Ishikawa (cell line): ENCODE measurements at regions not wholly inside any gene's neighbourhood (a gene's known extent, or its start where the extent isn't known, plus 50 kb on each side); places are given as distances from the start of the nearest gene placed in this dataset.

ENCODE experiments used
- CEBPB ChIP-seq: IDR thresholded peaks from 2 replicates; pipeline ENCODE4 v1.6.1; 2012
- CREB1 ChIP-seq: IDR thresholded peaks from 2 replicates; pipeline ENCODE4 v1.6.1; 2012; ENCODE audit warnings: low read depth
- EGR1 ChIP-seq: IDR thresholded peaks from 2 replicates; pipeline ENCODE4 v1.6.1; 2012
- EP300 ChIP-seq: IDR thresholded peaks from 2 replicates; pipeline ENCODE4 v1.6.1; 2012; ENCODE audit warnings: borderline replicate concordance
- FOXM1 ChIP-seq: IDR thresholded peaks from 2 replicates; pipeline ENCODE4 v1.6.1; 2012; ENCODE audit warnings: low read depth, borderline replicate concordance
- NFIC ChIP-seq: IDR thresholded peaks from 2 replicates; pipeline ENCODE4 v1.6.1; 2012
- RAD21 ChIP-seq: IDR thresholded peaks from 2 replicates; pipeline ENCODE4 v1.6.1; 2012; ENCODE audit warnings: low read depth
- TAF1 ChIP-seq: IDR thresholded peaks from 2 replicates; pipeline ENCODE4 v1.6.1; 2012; ENCODE audit warnings: low read depth, mild to moderate bottlenecking
- TCF12 ChIP-seq: IDR thresholded peaks from 2 replicates; pipeline ENCODE4 v1.6.1; 2012; ENCODE audit warnings: low read depth
- TEAD4 ChIP-seq: IDR thresholded peaks from 2 replicates; pipeline ENCODE4 v1.6.1; 2012
- YY1 ChIP-seq: IDR thresholded peaks from 2 replicates; pipeline ENCODE4 v1.6.1; 2012; ENCODE audit warnings: low read depth
- ZBTB7A ChIP-seq: IDR thresholded peaks from 2 replicates; pipeline ENCODE4 v1.6.1; 2012; ENCODE audit warnings: low read depth
- TF ChIP-seq, protein P1 (sequence below): IDR thresholded peaks from 2 replicates; pipeline ENCODE4 v1.6.1; 2012
- TF ChIP-seq, protein P2 (sequence below): IDR thresholded peaks from 2 replicates; pipeline ENCODE4 v1.6.1; 2012
- TF ChIP-seq, protein P3 (sequence below): IDR thresholded peaks from 2 replicates; pipeline ENCODE4 v1.6.1; 2012; ENCODE audit warnings: low read depth, mild to moderate bottlenecking

GRCh38 chr12:98172801-98173200 lies 342.6 kb upstream of the TMPO start:
- TF ChIP-seq EP300 (no peak), YY1 (no peak), TAF1 (no peak), CREB1 (no peak), ZBTB7A (no peak)
- TF ChIP-seq, protein P1, sequence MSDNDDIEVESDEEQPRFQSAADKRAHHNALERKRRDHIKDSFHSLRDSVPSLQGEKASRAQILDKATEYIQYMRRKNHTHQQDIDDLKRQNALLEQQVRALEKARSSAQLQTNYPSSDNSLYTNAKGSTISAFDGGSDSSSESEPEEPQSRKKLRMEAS: no peak

DNA sequence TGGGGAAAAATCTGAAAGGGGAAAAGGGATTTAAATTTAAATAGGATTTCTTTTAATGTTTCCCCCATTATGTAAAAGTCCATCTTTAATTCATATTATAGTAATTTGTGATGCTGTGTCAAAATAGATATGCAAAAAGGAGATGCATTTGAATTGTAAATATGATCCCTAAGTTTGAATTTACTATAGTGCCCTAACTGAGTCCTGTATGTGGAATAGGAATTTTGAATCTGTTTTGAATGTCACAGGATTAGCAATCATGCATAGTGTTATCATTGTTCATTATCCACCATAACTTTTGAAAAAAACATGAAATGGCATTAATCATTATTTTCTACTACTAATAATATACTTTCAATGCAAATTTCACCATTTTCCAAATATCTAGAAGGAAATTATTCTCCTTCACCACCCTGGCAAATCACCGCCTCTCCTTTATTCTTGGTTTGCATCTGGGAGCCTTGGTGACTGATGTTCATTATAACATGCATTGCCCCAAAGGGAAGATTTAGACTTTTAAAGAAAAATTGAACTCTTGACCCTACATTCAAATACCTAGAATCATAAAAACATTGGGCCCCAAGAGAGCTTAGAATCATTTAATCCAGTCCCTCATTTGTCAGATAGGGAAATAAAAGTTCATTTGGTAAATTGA lies 341.5 kb upstream of the TMPO start:
- TF ChIP-seq TCF12: no peak
- TF ChIP-seq TAF1: no peak
- no peak for TF ChIP-seq TEAD4
- TF ChIP-seq RAD21: no peak
- no peak for TF ChIP-seq NFIC

GRCh38 chr12:98174428-98174809 lies 341.0 kb upstream of the TMPO start:
- TF ChIP-seq, protein P2, sequence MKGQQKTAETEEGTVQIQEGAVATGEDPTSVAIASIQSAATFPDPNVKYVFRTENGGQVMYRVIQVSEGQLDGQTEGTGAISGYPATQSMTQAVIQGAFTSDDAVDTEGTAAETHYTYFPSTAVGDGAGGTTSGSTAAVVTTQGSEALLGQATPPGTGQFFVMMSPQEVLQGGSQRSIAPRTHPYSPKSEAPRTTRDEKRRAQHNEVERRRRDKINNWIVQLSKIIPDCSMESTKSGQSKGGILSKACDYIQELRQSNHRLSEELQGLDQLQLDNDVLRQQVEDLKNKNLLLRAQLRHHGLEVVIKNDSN: no peak
- TF ChIP-seq, protein P1: no peak
- TF ChIP-seq TAF1 (no peak), EGR1 (no peak), CREB1 (no peak), NFIC (no peak), RAD21 (no peak), TEAD4 (no peak), ZBTB7A (no peak), EP300 (no peak), TCF12 (no peak), CEBPB (no peak), FOXM1 (no peak)
- TF ChIP-seq, protein P3, sequence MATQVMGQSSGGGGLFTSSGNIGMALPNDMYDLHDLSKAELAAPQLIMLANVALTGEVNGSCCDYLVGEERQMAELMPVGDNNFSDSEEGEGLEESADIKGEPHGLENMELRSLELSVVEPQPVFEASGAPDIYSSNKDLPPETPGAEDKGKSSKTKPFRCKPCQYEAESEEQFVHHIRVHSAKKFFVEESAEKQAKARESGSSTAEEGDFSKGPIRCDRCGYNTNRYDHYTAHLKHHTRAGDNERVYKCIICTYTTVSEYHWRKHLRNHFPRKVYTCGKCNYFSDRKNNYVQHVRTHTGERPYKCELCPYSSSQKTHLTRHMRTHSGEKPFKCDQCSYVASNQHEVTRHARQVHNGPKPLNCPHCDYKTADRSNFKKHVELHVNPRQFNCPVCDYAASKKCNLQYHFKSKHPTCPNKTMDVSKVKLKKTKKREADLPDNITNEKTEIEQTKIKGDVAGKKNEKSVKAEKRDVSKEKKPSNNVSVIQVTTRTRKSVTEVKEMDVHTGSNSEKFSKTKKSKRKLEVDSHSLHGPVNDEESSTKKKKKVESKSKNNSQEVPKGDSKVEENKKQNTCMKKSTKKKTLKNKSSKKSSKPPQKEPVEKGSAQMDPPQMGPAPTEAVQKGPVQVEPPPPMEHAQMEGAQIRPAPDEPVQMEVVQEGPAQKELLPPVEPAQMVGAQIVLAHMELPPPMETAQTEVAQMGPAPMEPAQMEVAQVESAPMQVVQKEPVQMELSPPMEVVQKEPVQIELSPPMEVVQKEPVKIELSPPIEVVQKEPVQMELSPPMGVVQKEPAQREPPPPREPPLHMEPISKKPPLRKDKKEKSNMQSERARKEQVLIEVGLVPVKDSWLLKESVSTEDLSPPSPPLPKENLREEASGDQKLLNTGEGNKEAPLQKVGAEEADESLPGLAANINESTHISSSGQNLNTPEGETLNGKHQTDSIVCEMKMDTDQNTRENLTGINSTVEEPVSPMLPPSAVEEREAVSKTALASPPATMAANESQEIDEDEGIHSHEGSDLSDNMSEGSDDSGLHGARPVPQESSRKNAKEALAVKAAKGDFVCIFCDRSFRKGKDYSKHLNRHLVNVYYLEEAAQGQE: no peak

GRCh38 chr12:98178126-98178525 lies 337.3 kb upstream of the TMPO start:
- TF ChIP-seq TEAD4 (no peak), TAF1 (no peak), RAD21 (no peak), TCF12 (no peak), EP300 (no peak), YY1 (no peak), FOXM1 (no peak), NFIC (no peak), EGR1 (no peak), ZBTB7A (no peak), CREB1 (no peak), CEBPB (no peak)
- TF ChIP-seq, protein P2: no peak
- TF ChIP-seq, protein P1: no peak
- TF ChIP-seq, protein P3: no peak

GRCh38 chr12:98179151-98179550 lies 336.2 kb upstream of the TMPO start:
- TF ChIP-seq EP300 (no peak), CEBPB (no peak), ZBTB7A (no peak), YY1 (no peak)
- TF ChIP-seq, protein P3: no peak
